ENCODE measurements at regions not wholly inside any gene's neighbourhood (a gene's known extent, or its start where the extent isn't known, plus 50 kb on each side); places are given as distances from the start of the nearest gene placed in this dataset.
A peak's percentile ranks its signal among the peaks of the same experiment; 100 is the strongest.
"Not testable (repeated sequence)": the region's sequence is repeated elsewhere in the genome, so short reads cannot be mapped to it uniquely, and the experiment has no call there.

GRCh38 chr4:26181616-26182015 is 139.2 kb upstream of the RBPJ start:
- no peak for DNase-seq

GRCh38 chr4:26183017-26183416 is 137.8 kb upstream of the RBPJ start:
- no peak for DNase-seq

- DNase-seq = no peak
These were observed 135.4 kb upstream of the RBPJ start for GRCh38 chr4:26185436-26185835.

- no peak for DNase-seq
These were observed 129.5 kb upstream of the RBPJ start for GRCh38 chr4:26191353-26191752.

GRCh38 chr4:26192899-26193869 is 127.6 kb upstream of the RBPJ start:
- DNase-seq = no peak

GRCh38 chr4:26194764-26195163 is 126.0 kb upstream of the RBPJ start:
- DNase-seq = no peak

- no peak for DNase-seq
These were observed 124.2 kb upstream of the RBPJ start for GRCh38 chr4:26196567-26196966.

GRCh38 chr4:26197018-26197779 is 123.6 kb upstream of the RBPJ start:
- DNase-seq = no peak

- not testable (repeated sequence) for DNase-seq
These were observed 121.9 kb upstream of the RBPJ start for GRCh38 chr4:26198931-26199330.

GRCh38 chr4:26199596-26199995 is 121.2 kb upstream of the RBPJ start:
- DNase-seq = no peak

GRCh38 chr4:26201120-26201519 is 119.7 kb upstream of the RBPJ start:
- no peak for DNase-seq

GRCh38 chr4:26204249-26204825 is 116.5 kb upstream of the RBPJ start:
- no peak for DNase-seq

- peak; percentile 35 to 65 for DNase-seq
These were observed 115.9 kb upstream of the RBPJ start for GRCh38 chr4:26204911-26205370.

- no peak for DNase-seq
These were observed 114.5 kb upstream of the RBPJ start for GRCh38 chr4:26206339-26206738.

- peak; percentile 40 to 45 for DNase-seq
These were observed 113.8 kb upstream of the RBPJ start for GRCh38 chr4:26206999-26207398.

- DNase-seq = no peak
These were observed 113.2 kb upstream of the RBPJ start for GRCh38 chr4:26207631-26208030.

- no peak for DNase-seq
These were observed 112.4 kb upstream of the RBPJ start for GRCh38 chr4:26208237-26208994.

- not testable (repeated sequence) for DNase-seq
These were observed 111.4 kb upstream of the RBPJ start for GRCh38 chr4:26209378-26209777.

- DNase-seq = no peak
These were observed 108.3 kb upstream of the RBPJ start for GRCh38 chr4:26212528-26212927.

- no peak for DNase-seq
These were observed 107.5 kb upstream of the RBPJ start for GRCh38 chr4:26213317-26213716.

- DNase-seq = no peak
These were observed 105.8 kb upstream of the RBPJ start for GRCh38 chr4:26214994-26215393.

- DNase-seq = no peak
These were observed 105.1 kb upstream of the RBPJ start for GRCh38 chr4:26215725-26216124.

GRCh38 chr4:26217481-26217880 is 103.3 kb upstream of the RBPJ start:
- no peak for DNase-seq
